Hematopoietic multipotent progenitor cell treated with erythropoietin and hydrocortisone succinate and interleukin-3 and kit ligand, for 8 days (in vitro differentiated cells): ENCODE measurements at regions not wholly inside any gene's neighbourhood (a gene's known extent, or its start where the extent isn't known, plus 50 kb on each side); places are given as distances from the start of the nearest gene placed in this dataset.

Experiments
- DNase-seq: peaks from one replicate; pipeline ENCODE4 v3.0.0-alpha.2; 2015

- DNase-seq = no peak
Observed at GRCh38 chr9:105861972-105862371, 167.6 kb downstream of the TMEM38B start.

- no peak for DNase-seq
Observed at GRCh38 chr9:105864248-105864898, 170.0 kb downstream of the TMEM38B start.

- DNase-seq = no peak
Observed at GRCh38 chr9:105865285-105865684, 170.9 kb downstream of the TMEM38B start.

- DNase-seq = no peak
Observed at GRCh38 chr9:105871540-105871939, 177.2 kb downstream of the TMEM38B start.

GRCh38 chr9:105873801-105874200 is 179.5 kb downstream of the TMEM38B start:
- no peak for DNase-seq

- no peak for DNase-seq
Observed at GRCh38 chr9:105877721-105878120, 183.4 kb downstream of the TMEM38B start.

GRCh38 chr9:105879181-105879580 is 184.8 kb downstream of the TMEM38B start:
- peak; percentile 13 for DNase-seq

- peak; percentile 4 for DNase-seq
Observed at GRCh38 chr9:105880517-105880916, 186.2 kb downstream of the TMEM38B start.

GRCh38 chr9:105881021-105881420 is 186.7 kb downstream of the TMEM38B start:
- DNase-seq = no peak

GRCh38 chr9:105881654-105882349 is 187.5 kb downstream of the TMEM38B start:
- DNase-seq = peak; percentile 61

GRCh38 chr9:105883847-105884246 is 189.5 kb downstream of the TMEM38B start:
- DNase-seq = peak; percentile 19

- DNase-seq = no peak
Observed at GRCh38 chr9:105884416-105884815, 190.1 kb downstream of the TMEM38B start.

GRCh38 chr9:105886136-105886535 is 191.8 kb downstream of the TMEM38B start:
- no peak for DNase-seq

- peak; percentile 20 for DNase-seq
Observed at GRCh38 chr9:105887679-105888078, 193.3 kb downstream of the TMEM38B start.

GRCh38 chr9:105890046-105890822 is 195.9 kb downstream of the TMEM38B start:
- DNase-seq = no peak

- no peak for DNase-seq
Observed at GRCh38 chr9:105900123-105900522, 205.8 kb downstream of the TMEM38B start.

- peak; percentile 19 for DNase-seq
Observed at GRCh38 chr9:105901514-105902109, 207.3 kb downstream of the TMEM38B start.

- DNase-seq = no peak
Observed at GRCh38 chr9:105908069-105908468, 213.7 kb downstream of the TMEM38B start.

GRCh38 chr9:105911104-105911911 is 217.0 kb downstream of the TMEM38B start:
- no peak for DNase-seq

- DNase-seq = no peak
Observed at GRCh38 chr9:105912157-105912862, 218.0 kb downstream of the TMEM38B start.

GRCh38 chr9:105912863-105913516 is 218.6 kb downstream of the TMEM38B start:
- no peak for DNase-seq
